ENCODE measurements at regions not wholly inside any gene's neighbourhood (a gene's known extent, or its start where the extent isn't known, plus 50 kb on each side); places are given as distances from the start of the nearest gene placed in this dataset.
"Not testable (repeated sequence)": the region's sequence is repeated elsewhere in the genome, so short reads cannot be mapped to it uniquely, and the experiment has no call there.

- H3K27ac ChIP-seq, result no peak overlapping the region
- peak in 1 of 8 experiments; percentile 25 for ATAC-seq (replicated peaks in 6 of 8)
- in situ Hi-C loops (cut with MboI; ENCODE audit: low pct_unique_long_range_greater_than_20kb in 2 of 9, low sequenced_read_pairs in 9 of 9, unreplicated experiment in 9 of 9), result loop anchor here in 1 of 9 experiments (25.0 kb wide), 1 partner anchor 438 kb away; no protein-coding TSS in a partner anchor
- H3K4me1 ChIP-seq (replicated peaks in 1 of 2), result no peaks in the 10 kb centered on the region
- 14 to 100% (median 90%) methylated on average over 1 to 2 of the region's 2 CpGs; no CpG with 5 or more reads in 2 of the 10 experiments for WGBS, 10 experiments
- no peak overlapping the region for H3K4me3 ChIP-seq
Measured at GRCh38 chr10:61250131-61250530, 203.1 kb downstream of the TMEM26 start.

GRCh38 chr10:61248013-61248412 is 205.2 kb downstream of the TMEM26 start:
- ATAC-seq (replicated peaks in 6 of 8), result no peak
- Histone ChIP-seq H3K27ac (no peak overlapping the region), H3K4me3 (no peak overlapping the region), H3K4me1 (replicated peaks in 1 of 2) (no peaks in the 10 kb centered on the region)
- in situ Hi-C loops (cut with MboI; ENCODE audit: low pct_unique_long_range_greater_than_20kb in 2 of 9, low sequenced_read_pairs in 9 of 9, unreplicated experiment in 9 of 9), result no loop called here

GRCh38 chr10:61244261-61244775 is 208.9 kb downstream of the TMEM26 start:
- H3K27ac ChIP-seq, result no peak overlapping the region
- no peaks in the 10 kb centered on the region for H3K4me1 ChIP-seq (replicated peaks in 1 of 2)
- in situ Hi-C loops (cut with MboI; ENCODE audit: low pct_unique_long_range_greater_than_20kb in 2 of 9, low sequenced_read_pairs in 9 of 9, unreplicated experiment in 9 of 9), result no loop called here
- peak in 3 of 8 experiments; percentile 32 to 50 (median 38) for ATAC-seq (replicated peaks in 6 of 8)
- H3K4me3 ChIP-seq, result no peak overlapping the region

- Histone ChIP-seq H3K4me3 (no peak overlapping the region), H3K27ac (no peak overlapping the region), H3K4me1 (replicated peaks in 1 of 2) (no peaks in the 10 kb centered on the region)
- in situ Hi-C loops (cut with MboI; ENCODE audit: low pct_unique_long_range_greater_than_20kb in 2 of 9, low sequenced_read_pairs in 9 of 9, unreplicated experiment in 9 of 9), result no loop called here
- no peak for ATAC-seq (replicated peaks in 6 of 8)
Measured at GRCh38 chr10:61232780-61233179, 220.4 kb downstream of the TMEM26 start.

GRCh38 chr10:61225939-61226338 is 227.2 kb downstream of the TMEM26 start:
- Histone ChIP-seq H3K27ac (no peak overlapping the region), H3K4me3 (no peak overlapping the region), H3K4me1 (replicated peaks in 1 of 2) (no peaks in the 10 kb centered on the region)
- ATAC-seq (replicated peaks in 6 of 8), result no peak
- in situ Hi-C loops (cut with MboI; ENCODE audit: low pct_unique_long_range_greater_than_20kb in 2 of 9, low sequenced_read_pairs in 9 of 9, unreplicated experiment in 9 of 9), result no loop called here

GRCh38 chr10:61223576-61223975 is 229.6 kb downstream of the TMEM26 start:
- no peak overlapping the region for H3K4me3 ChIP-seq
- H3K27ac ChIP-seq, result no peak overlapping the region
- ATAC-seq (replicated peaks in 6 of 8), result no peak
- in situ Hi-C loops (cut with MboI; ENCODE audit: low pct_unique_long_range_greater_than_20kb in 2 of 9, low sequenced_read_pairs in 9 of 9, unreplicated experiment in 9 of 9), result no loop called here
- H3K4me1 ChIP-seq (replicated peaks in 1 of 2), result no peaks in the 10 kb centered on the region

- no peak for ATAC-seq (replicated peaks in 6 of 8)
- WGBS, 10 experiments, result 0 to 89% (median 71%) methylated on average over 1 of the region's 1 CpG; no CpG with 5 or more reads in 4 of the 10 experiments
- Histone ChIP-seq H3K27ac (no peak overlapping the region), H3K4me3 (no peak overlapping the region), H3K4me1 (replicated peaks in 1 of 2) (no peaks in the 10 kb centered on the region)
- in situ Hi-C loops (cut with MboI; ENCODE audit: low pct_unique_long_range_greater_than_20kb in 2 of 9, low sequenced_read_pairs in 9 of 9, unreplicated experiment in 9 of 9), result no loop called here
Measured at GRCh38 chr10:61219696-61220095, 233.5 kb downstream of the TMEM26 start.

GRCh38 chr10:61217851-61218565 is 235.2 kb downstream of the TMEM26 start:
- in situ Hi-C loops (cut with MboI; ENCODE audit: low pct_unique_long_range_greater_than_20kb in 2 of 9, low sequenced_read_pairs in 9 of 9, unreplicated experiment in 9 of 9), result no loop called here
- no peak overlapping the region for H3K4me3 ChIP-seq
- H3K4me1 ChIP-seq (replicated peaks in 1 of 2), result no peaks in the 10 kb centered on the region
- no peak for ATAC-seq (replicated peaks in 6 of 8)
- no peak overlapping the region for H3K27ac ChIP-seq
- 27 to 94% (median 85%) methylated on average over 1 to 3 of the region's 3 CpGs; no CpG with 5 or more reads in 1 of the 10 experiments for WGBS, 10 experiments

GRCh38 chr10:61215246-61215645 is 237.9 kb downstream of the TMEM26 start:
- Histone ChIP-seq H3K4me3 (no peak overlapping the region), H3K4me1 (replicated peaks in 1 of 2) (no peaks in the 10 kb centered on the region), H3K27ac (no peak overlapping the region)
- 0 to 89% (median 40%) methylated on average over 1 of the region's 1 CpG; no CpG with 5 or more reads in 4 of the 10 experiments for WGBS, 10 experiments
- ATAC-seq (replicated peaks in 6 of 8), result peak in 1 of 8 experiments; percentile 60
- in situ Hi-C loops (cut with MboI; ENCODE audit: low pct_unique_long_range_greater_than_20kb in 2 of 9, low sequenced_read_pairs in 9 of 9, unreplicated experiment in 9 of 9), result no loop called here

- no peak overlapping the region for H3K4me3 ChIP-seq
- no peak for ATAC-seq (replicated peaks in 6 of 8)
- in situ Hi-C loops (cut with MboI; ENCODE audit: low pct_unique_long_range_greater_than_20kb in 2 of 9, low sequenced_read_pairs in 9 of 9, unreplicated experiment in 9 of 9), result no loop called here
- H3K4me1 ChIP-seq (replicated peaks in 1 of 2), result no peaks in the 10 kb centered on the region
- no peak overlapping the region for H3K27ac ChIP-seq
- 0 to 100% (median 81%) methylated on average over 1 to 2 of the region's 2 CpGs; no CpG with 5 or more reads in 1 of the 10 experiments for WGBS, 10 experiments
Measured at GRCh38 chr10:61211468-61211867, 241.7 kb downstream of the TMEM26 start.

- 0 to 100% (median 55%) methylated on average over 1 of the region's 1 CpG; no CpG with 5 or more reads in 4 of the 10 experiments for WGBS, 10 experiments
- Histone ChIP-seq H3K27ac (no peak overlapping the region), H3K4me3 (no peak overlapping the region), H3K4me1 (replicated peaks in 1 of 2) (no peaks in the 10 kb centered on the region)
- peak in 1 of 8 experiments; percentile 56 for ATAC-seq (replicated peaks in 6 of 8)
- in situ Hi-C loops (cut with MboI; ENCODE audit: low pct_unique_long_range_greater_than_20kb in 2 of 9, low sequenced_read_pairs in 9 of 9, unreplicated experiment in 9 of 9), result no loop called here
Measured at GRCh38 chr10:61197057-61197456, 253.1 kb upstream of the RHOBTB1 start.

GRCh38 chr10:61195211-61195610 is 251.2 kb upstream of the RHOBTB1 start:
- Histone ChIP-seq H3K4me1 (replicated peaks in 1 of 2) (no peaks in the 10 kb centered on the region), H3K27ac (no peak overlapping the region), H3K4me3 (no peak overlapping the region)
- no peak for ATAC-seq (replicated peaks in 6 of 8)
- in situ Hi-C loops (cut with MboI; ENCODE audit: low pct_unique_long_range_greater_than_20kb in 2 of 9, low sequenced_read_pairs in 9 of 9, unreplicated experiment in 9 of 9), result no loop called here

GRCh38 chr10:61192589-61192988 is 248.6 kb upstream of the RHOBTB1 start:
- H3K4me1 ChIP-seq (replicated peaks in 1 of 2); ATAC-seq (replicated peaks in 6 of 8); H3K27ac ChIP-seq; H3K4me3 ChIP-seq; in situ Hi-C loops (cut with MboI; ENCODE audit: low pct_unique_long_range_greater_than_20kb in 2 of 9, low sequenced_read_pairs in 9 of 9, unreplicated experiment in 9 of 9): not testable (repeated sequence)
- 0 to 100% (median 89%) methylated on average over 1 to 2 of the region's 2 CpGs; no CpG with 5 or more reads in 4 of the 10 experiments for WGBS, 10 experiments

GRCh38 chr10:61192042-61192441 is 248.1 kb upstream of the RHOBTB1 start:
- H3K4me3 ChIP-seq, result no peak overlapping the region
- peaks cover 3 to 5% of the 10 kb centered on the region in 2 donors for H3K4me1 ChIP-seq (replicated peaks in 1 of 2)
- in situ Hi-C loops (cut with MboI; ENCODE audit: low pct_unique_long_range_greater_than_20kb in 2 of 9, low sequenced_read_pairs in 9 of 9, unreplicated experiment in 9 of 9), result no loop called here
- ATAC-seq (replicated peaks in 6 of 8), result no peak
- H3K27ac ChIP-seq, result no peak overlapping the region
- WGBS, 10 experiments, result 20 to 100% (median 82%) methylated on average over 1 to 2 of the region's 3 CpGs; no CpG with 5 or more reads in 4 of the 10 experiments

Measured in motor neuron (in vitro differentiated cells).